ENCODE measurements at regions not wholly inside any gene's neighbourhood (a gene's known extent, or its start where the extent isn't known, plus 50 kb on each side); places are given as distances from the start of the nearest gene placed in this dataset.
A peak's percentile ranks its signal among the peaks of the same experiment; 100 is the strongest.
"Not testable (repeated sequence)": the region's sequence is repeated elsewhere in the genome, so short reads cannot be mapped to it uniquely, and the experiment has no call there.

GRCh38 chr14:55807053-55807880 is 227.3 kb downstream of the KTN1 start:
- no peak for DNase-seq (ENCODE audit: low read depth)

GRCh38 chr14:55807881-55808379 is 227.9 kb downstream of the KTN1 start:
- DNase-seq (ENCODE audit: low read depth): no peak

GRCh38 chr14:55813630-55814029 is 233.6 kb downstream of the KTN1 start:
- no peak for DNase-seq (ENCODE audit: low read depth)

GRCh38 chr14:55814064-55814463 is 234.1 kb downstream of the KTN1 start:
- DNase-seq (ENCODE audit: low read depth): no peak

- no peak for DNase-seq (ENCODE audit: low read depth)
These were observed 234.9 kb downstream of the KTN1 start for GRCh38 chr14:55814873-55815272.

GRCh38 chr14:55816225-55816624 is 236.2 kb downstream of the KTN1 start:
- no peak for DNase-seq (ENCODE audit: low read depth)

- DNase-seq (ENCODE audit: low read depth): no peak
These were observed 239.8 kb downstream of the KTN1 start for GRCh38 chr14:55819610-55820304.

- DNase-seq (ENCODE audit: low read depth): no peak
These were observed 242.9 kb downstream of the KTN1 start for GRCh38 chr14:55822906-55823305.

- DNase-seq (ENCODE audit: low read depth): peak; percentile 14
These were observed 252.3 kb downstream of the KTN1 start for GRCh38 chr14:55832122-55832911.

GRCh38 chr14:55832974-55833373 is 253.0 kb downstream of the KTN1 start:
- no peak for DNase-seq (ENCODE audit: low read depth)

GRCh38 chr14:55834390-55834789 is 254.4 kb downstream of the KTN1 start:
- DNase-seq (ENCODE audit: low read depth): no peak

GRCh38 chr14:55835985-55836384 is 256.0 kb downstream of the KTN1 start:
- no peak for DNase-seq (ENCODE audit: low read depth)

GRCh38 chr14:55837467-55837866 is 257.5 kb downstream of the KTN1 start:
- no peak for DNase-seq (ENCODE audit: low read depth)

- DNase-seq (ENCODE audit: low read depth): no peak
These were observed 258.6 kb downstream of the KTN1 start for GRCh38 chr14:55838529-55839052.

GRCh38 chr14:55839301-55839947 is 259.4 kb downstream of the KTN1 start:
- not testable (repeated sequence) for DNase-seq (ENCODE audit: low read depth)

- no peak for DNase-seq (ENCODE audit: low read depth)
These were observed 260.8 kb downstream of the KTN1 start for GRCh38 chr14:55840821-55841220.

GRCh38 chr14:55841625-55842024 is 261.6 kb downstream of the KTN1 start:
- DNase-seq (ENCODE audit: low read depth): no peak

GRCh38 chr14:55843718-55844403 is 263.9 kb downstream of the KTN1 start:
- DNase-seq (ENCODE audit: low read depth): no peak

GRCh38 chr14:55845963-55846825 is 266.2 kb downstream of the KTN1 start:
- no peak for DNase-seq (ENCODE audit: low read depth)

- DNase-seq (ENCODE audit: low read depth): peak; percentile 49
These were observed 266.9 kb downstream of the KTN1 start for GRCh38 chr14:55846826-55847446.
